ENCODE measurements at regions not wholly inside any gene's neighbourhood (a gene's known extent, or its start where the extent isn't known, plus 50 kb on each side); places are given as distances from the start of the nearest gene placed in this dataset.

DNA sequence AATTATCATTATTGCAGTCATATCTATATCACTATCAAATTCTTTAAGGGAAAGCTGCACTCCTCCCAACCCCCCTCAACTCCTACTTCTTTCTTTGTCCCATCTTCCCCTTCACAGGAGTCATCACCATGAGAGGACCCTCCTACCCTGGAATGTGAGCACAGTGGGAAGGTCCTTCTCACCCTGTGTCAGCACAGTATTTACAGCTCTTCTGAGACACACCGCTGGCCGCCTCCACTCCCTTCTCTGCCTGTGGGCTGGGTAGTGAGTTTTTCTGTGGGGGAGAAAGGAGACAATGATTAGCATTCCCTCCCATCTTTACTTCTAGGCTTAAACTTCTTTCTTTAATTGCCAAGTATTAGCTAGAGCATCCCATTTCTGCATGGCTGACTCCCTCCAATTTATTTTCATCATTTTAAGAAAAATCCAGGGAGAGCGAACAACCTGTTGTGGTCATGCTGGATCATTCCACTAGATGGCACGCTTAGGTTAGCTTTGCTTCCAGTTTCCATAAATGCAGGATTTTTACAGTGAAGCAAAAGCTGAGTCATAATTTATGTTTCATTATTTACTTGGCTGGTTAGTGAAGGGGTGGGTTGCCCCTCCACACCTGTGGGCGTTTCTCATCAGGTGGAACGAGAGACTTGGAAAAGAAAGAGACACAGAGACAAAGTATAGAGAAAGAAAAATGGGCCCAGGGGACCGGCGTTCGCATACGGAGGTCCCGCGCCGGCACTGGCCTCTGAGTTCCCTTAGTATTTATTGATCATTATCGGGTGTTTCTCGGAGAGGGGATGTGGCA is 188.5 kb downstream of the ALX1 start:
- CTCF ChIA-PET (ENCODE audit: low intra/inter-chr PET ratio, low total read pairs), result interaction anchor here (1.3 to 1.7 kb wide), 3 partner anchors 399 to 452 kb away, joined by 5 to 11 read pairs (median 8); no protein-coding TSS in a partner anchor
- peaks cover 11% of the 10 kb centered on the region for H3K4me1 ChIP-seq (ENCODE audit: insufficient read depth, low read length)
- DNase-seq (ENCODE audit: low spot score), result peak; percentile 25
- POLR2A ChIA-PET, result no interaction called here
- peak; percentile 90 for ATAC-seq
- no peaks in the 10 kb centered on the region for H3K9me3 ChIP-seq (ENCODE audit: low read length)
- in situ Hi-C loops (cut with HindIII; ENCODE audit: extremely low pct_ligation_motif_present, low pct_unique_long_range_greater_than_20kb), result loop anchor here (5.0 kb wide), 1 partner anchor 404 kb away; the partner anchor contains the start of gene NTS
- BruUV-seq (replicated peaks), result no TSS peak
- H2AFZ ChIP-seq (ENCODE audit: low read length), result no peak overlapping the region
- intact Hi-C loops (cut with micrococcal nuclease; ENCODE audit: unreplicated experiment), result loop anchor here (1.0 kb wide), 4 partner anchors 174 to 452 kb away; no protein-coding TSS in a partner anchor
- H3K27ac ChIP-seq (ENCODE audit: extremely low read length, insufficient read depth, low read length), result no peak overlapping the region
- peak overlapping the region; percentile 28 to 38 (median 29); a peak in 4 of 6 replicates for H3K4me3 ChIP-seq (replicated peaks in 1 of 3; ENCODE audit: insufficient read depth in 1 of 3, low read depth in 2 of 3, low read length in 3 of 3)
- no peaks in the 10 kb centered on the region for H4K20me1 ChIP-seq (ENCODE audit: insufficient read depth, low read length)
- no peak overlapping the region for H3K9ac ChIP-seq (ENCODE audit: insufficient read depth, low read depth, low read length)
- peak overlapping the region; percentile 74 for H3K4me2 ChIP-seq (ENCODE audit: low read depth, low read length)
- H3K79me2 ChIP-seq (ENCODE audit: insufficient read depth, low read length), result no peaks in the 10 kb centered on the region
- H3K36me3 ChIP-seq (replicated peaks in 1 of 2; ENCODE audit: control insufficient read depth in 1 of 2, insufficient read depth in 2 of 2, low read length in 2 of 2), result no peaks in the 10 kb centered on the region
- FAIRE-seq, result peak; percentile 78
- 15% methylated on average over 15 of the region's 15 CpGs for WGBS (ENCODE audit: low lambda C conversion rate)
- no peaks in the 10 kb centered on the region for H3K27me3 ChIP-seq (ENCODE audit: control insufficient read depth in 1 of 2, insufficient read depth in 2 of 2, low read length in 2 of 2)
- peak; percentile 29; the same call in 1 of the 2 replicates for TF ChIP-seq GATAD2A (CRISPR knock-in tag; IDR thresholded peaks at IDR 0.05)
- TF ChIP-seq PHF8 (CRISPR knock-in tag; IDR thresholded peaks at IDR 0.05), result no peak
- TF ChIP-seq ZNF766 (CRISPR knock-in tag; IDR thresholded peaks at IDR 0.05; ENCODE audit: borderline replicate concordance), result no peak
- peak; percentile 85 for TF ChIP-seq STAG1 (CRISPR knock-in tag; IDR thresholded peaks at IDR 0.05)
- 0 out of 2 replicates have a peak, but pooled peaks have one; percentile 27 for TF ChIP-seq THRA (CRISPR knock-in tag; IDR thresholded peaks at IDR 0.05; ENCODE audit: borderline replicate concordance)
- TF ChIP-seq, protein P1, sequence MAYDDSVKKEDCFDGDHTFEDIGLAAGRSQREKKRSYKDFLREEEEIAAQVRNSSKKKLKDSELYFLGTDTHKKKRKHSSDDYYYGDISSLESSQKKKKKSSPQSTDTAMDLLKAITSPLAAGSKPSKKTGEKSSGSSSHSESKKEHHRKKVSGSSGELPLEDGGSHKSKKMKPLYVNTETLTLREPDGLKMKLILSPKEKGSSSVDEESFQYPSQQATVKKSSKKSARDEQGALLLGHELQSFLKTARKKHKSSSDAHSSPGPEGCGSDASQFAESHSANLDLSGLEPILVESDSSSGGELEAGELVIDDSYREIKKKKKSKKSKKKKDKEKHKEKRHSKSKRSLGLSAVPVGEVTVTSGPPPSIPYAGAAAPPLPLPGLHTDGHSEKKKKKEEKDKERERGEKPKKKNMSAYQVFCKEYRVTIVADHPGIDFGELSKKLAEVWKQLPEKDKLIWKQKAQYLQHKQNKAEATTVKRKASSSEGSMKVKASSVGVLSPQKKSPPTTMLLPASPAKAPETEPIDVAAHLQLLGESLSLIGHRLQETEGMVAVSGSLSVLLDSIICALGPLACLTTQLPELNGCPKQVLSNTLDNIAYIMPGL (CRISPR knock-in tag; IDR thresholded peaks at IDR 0.05; ENCODE audit: borderline replicate concordance in 1 of 2, low read depth in 1 of 2), result 0 out of 4 replicates have a peak, but pooled peaks of 1 of the 2 experiments have one; percentile 32
- no peak for TF ChIP-seq POGK (CRISPR knock-in tag; conservative IDR thresholded peaks at IDR 0.05)
- TF ChIP-seq MBD4 (IDR thresholded peaks at IDR 0.05; ENCODE audit: borderline replicate concordance, low read length), result no peak
- no peak for TF ChIP-seq MAF1 (CRISPR knock-in tag; IDR thresholded peaks at IDR 0.05; ENCODE audit: borderline replicate concordance)
- 0 out of 2 replicates have a peak, but pooled peaks have one; percentile 28 for TF ChIP-seq ZNF205 (CRISPR knock-in tag; IDR thresholded peaks at IDR 0.05)
- TF ChIP-seq SKIL (CRISPR knock-in tag; IDR thresholded peaks at IDR 0.05; ENCODE audit: borderline replicate concordance), result no peak
- TF ChIP-seq ZNF484 (CRISPR knock-in tag; IDR thresholded peaks at IDR 0.05; ENCODE audit: borderline replicate concordance, low read depth), result no peak
- peak; percentile 77 for TF ChIP-seq SMC3 (IDR thresholded peaks at IDR 0.05; ENCODE audit: low read length)
- TF ChIP-seq ZNF720 (CRISPR knock-in tag; IDR thresholded peaks at IDR 0.05), result no peak
- TF ChIP-seq AGO2 (optimal IDR thresholded peaks at IDR 0.05; ENCODE audit: low read depth, low read length), result no peak

Measured in HepG2 (cell line).